Osteoblast (primary cell): ENCODE measurements at regions not wholly inside any gene's neighbourhood (a gene's known extent, or its start where the extent isn't known, plus 50 kb on each side); places are given as distances from the start of the nearest gene placed in this dataset.

ENCODE experiments used
- DNase-seq: peaks from one replicate; pipeline ENCODE4 v3.0.0; 2011; ENCODE audit warnings: low spot score, mixed read lengths; ENCODE audit not compliant: insufficient read length; ENCODE audit errors: missing footprints
- H2AFZ ChIP-seq: 2 replicates; pipeline ENCODE4 v1.6.0; 2011; ENCODE audit warnings: mild to moderate bottlenecking, low read length
- H3K27ac ChIP-seq: 2 replicates; pipeline ENCODE4 v1.5.1; 2011; ENCODE audit warnings: mild to moderate bottlenecking, low read depth, low read length, moderate library complexity
- H3K27me3 ChIP-seq: 2 replicates; pipeline ENCODE4 v1.6.0; 2012; ENCODE audit warnings: mild to moderate bottlenecking, control low read depth, inconsistent platforms, low read length, moderate library complexity; ENCODE audit not compliant: insufficient read depth
- H3K36me3 ChIP-seq: 2 replicates; pipeline ENCODE4 v1.5.1; 2011; ENCODE audit warnings: mild to moderate bottlenecking, low read length, control low read depth, moderate library complexity; ENCODE audit not compliant: insufficient read depth
- H3K4me1 ChIP-seq: 2 replicates; pipeline ENCODE4 v1.5.1; 2011; ENCODE audit warnings: mild to moderate bottlenecking, low read length, control low read depth, moderate library complexity; ENCODE audit not compliant: insufficient read depth
- H3K4me2 ChIP-seq: 2 replicates; pipeline ENCODE4 v1.6.0; 2011; ENCODE audit warnings: mild to moderate bottlenecking, low read length; ENCODE audit not compliant: insufficient read depth
- H3K4me3 ChIP-seq: fragments of 200-600 bp; sonication (generic); 3 replicates; pipeline ENCODE4 v1.5.1; 2012; ENCODE audit warnings: mild to moderate bottlenecking, low read length, inconsistent platforms; ENCODE audit not compliant: insufficient read depth
- H3K79me2 ChIP-seq: 2 replicates; pipeline ENCODE4 v1.6.0; 2012; ENCODE audit warnings: mild to moderate bottlenecking, low read length, control low read depth, inconsistent platforms; ENCODE audit not compliant: insufficient read depth
- H3K9me3 ChIP-seq: 2 replicates; pipeline ENCODE4 v1.5.1; 2011; ENCODE audit warnings: low read depth, low read length, control low read depth
- H4K20me1 ChIP-seq: 2 replicates; pipeline ENCODE4 v1.6.0; 2012; ENCODE audit warnings: mild to moderate bottlenecking, low read length, control low read depth; ENCODE audit not compliant: insufficient read depth
- TF ChIP-seq, protein P1 (sequence below): IDR thresholded peaks from 2 replicates; pipeline ENCODE4 v1.5.1; 2011; ENCODE audit warnings: mild to moderate bottlenecking, low read depth, low read length, moderate library complexity; ENCODE audit errors: extremely low read depth

DNA sequence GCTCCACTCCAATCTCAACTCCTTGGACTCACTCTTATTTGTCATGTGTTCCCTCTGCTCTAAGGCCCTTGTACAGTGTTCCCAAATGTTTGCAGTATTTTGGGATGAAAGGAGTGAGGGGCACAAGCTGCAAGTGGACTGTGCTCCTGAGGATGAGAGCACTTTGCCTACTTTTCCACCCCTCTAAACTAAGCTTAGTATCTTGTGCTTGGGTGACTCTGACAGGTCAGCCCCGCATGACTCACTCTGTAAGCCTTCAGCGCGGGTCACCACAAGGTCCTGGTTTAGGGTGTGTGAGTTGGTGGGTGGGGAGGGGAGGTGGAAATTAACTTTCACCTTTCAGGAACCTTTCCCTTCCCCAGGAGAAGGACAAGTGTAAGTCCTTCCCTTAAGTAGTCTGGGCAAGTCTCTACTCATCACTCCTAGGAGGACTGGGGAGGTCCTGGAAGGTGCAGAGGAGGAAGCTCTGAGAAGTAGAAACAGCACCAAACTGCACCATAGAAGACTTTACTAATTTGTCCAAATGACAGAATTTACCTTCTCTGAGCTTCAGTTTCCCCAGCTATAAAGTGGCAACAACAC lies 68.8 kb upstream of the EPB41L1 start:
- peaks cover 3% of the 10 kb centered on the region for H3K27me3 ChIP-seq
- no peaks in the 10 kb centered on the region for H3K79me2 ChIP-seq
- H4K20me1 ChIP-seq, result no peaks in the 10 kb centered on the region
- peak overlapping the region; percentile 49 for H3K4me2 ChIP-seq
- H3K36me3 ChIP-seq, result no peaks in the 10 kb centered on the region
- peak; percentile 89 for DNase-seq
- peak overlapping the region; percentile 8 for H3K4me3 ChIP-seq
- H3K27ac ChIP-seq, result peak overlapping the region; percentile 45
- no peak overlapping the region for H2AFZ ChIP-seq
- H3K4me1 ChIP-seq, result peaks cover 13% of the 10 kb centered on the region
- H3K9me3 ChIP-seq, result no peaks in the 10 kb centered on the region
- TF ChIP-seq, protein P1, sequence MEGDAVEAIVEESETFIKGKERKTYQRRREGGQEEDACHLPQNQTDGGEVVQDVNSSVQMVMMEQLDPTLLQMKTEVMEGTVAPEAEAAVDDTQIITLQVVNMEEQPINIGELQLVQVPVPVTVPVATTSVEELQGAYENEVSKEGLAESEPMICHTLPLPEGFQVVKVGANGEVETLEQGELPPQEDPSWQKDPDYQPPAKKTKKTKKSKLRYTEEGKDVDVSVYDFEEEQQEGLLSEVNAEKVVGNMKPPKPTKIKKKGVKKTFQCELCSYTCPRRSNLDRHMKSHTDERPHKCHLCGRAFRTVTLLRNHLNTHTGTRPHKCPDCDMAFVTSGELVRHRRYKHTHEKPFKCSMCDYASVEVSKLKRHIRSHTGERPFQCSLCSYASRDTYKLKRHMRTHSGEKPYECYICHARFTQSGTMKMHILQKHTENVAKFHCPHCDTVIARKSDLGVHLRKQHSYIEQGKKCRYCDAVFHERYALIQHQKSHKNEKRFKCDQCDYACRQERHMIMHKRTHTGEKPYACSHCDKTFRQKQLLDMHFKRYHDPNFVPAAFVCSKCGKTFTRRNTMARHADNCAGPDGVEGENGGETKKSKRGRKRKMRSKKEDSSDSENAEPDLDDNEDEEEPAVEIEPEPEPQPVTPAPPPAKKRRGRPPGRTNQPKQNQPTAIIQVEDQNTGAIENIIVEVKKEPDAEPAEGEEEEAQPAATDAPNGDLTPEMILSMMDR, result no peak

DNA sequence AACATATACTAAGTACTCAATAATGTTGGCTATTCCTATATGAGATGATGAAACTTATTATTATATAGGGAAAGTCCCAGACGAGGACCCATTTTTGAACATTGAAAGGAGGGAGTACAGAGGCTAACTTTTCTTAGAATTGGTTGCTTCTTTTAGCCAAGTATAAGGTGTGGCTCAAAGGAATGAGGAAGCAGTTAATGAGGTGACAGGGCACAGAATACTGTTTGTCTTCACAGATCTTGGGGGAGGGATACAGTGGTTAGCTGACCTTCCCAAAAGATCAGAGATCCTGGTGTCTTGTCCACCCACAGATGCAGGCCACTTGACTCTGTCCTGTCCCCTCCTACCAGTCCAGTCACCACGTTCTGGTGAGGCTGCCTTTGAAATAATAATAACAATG lies 67.8 kb upstream of the EPB41L1 start:
- no peaks in the 10 kb centered on the region for H4K20me1 ChIP-seq
- H3K27me3 ChIP-seq, result peaks cover 10% of the 10 kb centered on the region
- H3K4me2 ChIP-seq, result no peak overlapping the region
- no peak overlapping the region for H3K4me3 ChIP-seq
- TF ChIP-seq, protein P1, result no peak
- no peaks in the 10 kb centered on the region for H3K36me3 ChIP-seq
- no peaks in the 10 kb centered on the region for H3K9me3 ChIP-seq
- H3K4me1 ChIP-seq, result peaks cover 13% of the 10 kb centered on the region
- DNase-seq, result no peak
- H2AFZ ChIP-seq, result no peak overlapping the region
- no peak overlapping the region for H3K27ac ChIP-seq
- no peaks in the 10 kb centered on the region for H3K79me2 ChIP-seq

DNA sequence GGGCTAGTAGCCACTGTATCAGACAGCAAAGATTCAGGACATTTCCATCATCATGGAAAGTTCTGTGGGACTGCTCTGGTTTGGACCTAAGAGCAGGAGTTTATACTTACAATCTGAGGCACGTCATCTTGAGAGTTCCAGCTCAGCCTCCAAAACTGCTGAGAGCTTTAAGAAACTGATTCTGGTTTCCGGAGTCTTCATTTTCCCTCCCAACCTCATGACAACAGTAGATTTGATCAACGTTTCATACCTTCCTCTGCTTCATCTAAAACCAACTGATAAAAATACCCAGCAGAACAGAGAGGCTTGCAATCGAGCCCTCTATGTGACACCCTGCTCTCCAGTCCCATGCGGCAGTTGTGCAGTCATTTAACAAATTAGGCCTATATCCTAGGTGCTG lies 64.3 kb upstream of the EPB41L1 start:
- Histone ChIP-seq H4K20me1 (no peaks in the 10 kb centered on the region), H3K79me2 (peaks cover 2% of the 10 kb centered on the region), H3K4me2 (no peak overlapping the region), H3K4me3 (no peak overlapping the region), H3K27me3 (peaks cover 14% of the 10 kb centered on the region), H3K27ac (no peak overlapping the region), H3K36me3 (no peaks in the 10 kb centered on the region), H2AFZ (no peak overlapping the region), H3K9me3 (no peaks in the 10 kb centered on the region), H3K4me1 (peaks cover 18% of the 10 kb centered on the region)
- DNase-seq, result no peak
- TF ChIP-seq, protein P1, result no peak

DNA sequence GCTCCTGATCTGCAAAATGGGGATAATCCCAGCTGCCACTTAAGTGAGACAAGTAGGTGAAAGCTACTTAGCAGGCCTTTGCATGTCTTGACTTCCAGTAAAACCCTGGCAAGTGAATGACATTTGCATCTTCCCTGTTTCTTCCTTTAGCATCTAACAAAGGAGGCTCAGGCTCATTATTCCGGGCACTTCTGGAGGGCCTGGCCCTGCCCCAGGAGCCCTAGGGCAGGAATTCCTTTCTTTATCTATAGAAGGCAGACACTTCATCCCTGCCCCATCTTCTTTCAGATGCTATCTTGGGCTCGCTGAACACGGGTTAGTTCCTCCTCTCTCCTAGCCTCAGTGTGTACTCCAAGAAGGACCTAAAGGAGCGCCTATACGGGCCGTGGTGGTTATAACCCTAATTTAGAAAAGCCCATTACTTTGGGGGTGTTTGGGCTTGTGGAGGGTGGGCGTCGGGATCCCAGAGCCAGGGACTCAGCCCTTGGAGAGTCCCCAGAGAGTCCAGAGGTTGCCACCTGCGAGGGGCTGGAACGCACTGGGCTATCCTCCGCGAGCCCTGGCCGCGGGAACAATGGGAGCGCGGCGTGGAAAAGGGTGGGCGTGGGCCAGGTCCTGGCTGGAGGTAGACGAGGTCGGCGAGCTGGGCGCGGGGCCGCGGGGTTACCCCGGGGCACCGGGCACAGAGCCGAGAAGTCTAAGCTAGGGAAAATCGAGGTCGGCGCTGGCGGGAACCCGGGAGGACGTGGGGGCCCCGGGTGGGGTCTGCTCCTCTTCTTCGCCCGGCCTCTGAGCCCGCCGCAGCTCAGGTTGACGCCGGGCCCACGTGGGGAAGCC lies 62.8 kb upstream of the EPB41L1 start:
- peak overlapping the region; percentile 61 for H3K4me2 ChIP-seq
- H3K36me3 ChIP-seq, result no peaks in the 10 kb centered on the region
- peaks cover 2% of the 10 kb centered on the region for H3K79me2 ChIP-seq
- no peak overlapping the region for H3K27ac ChIP-seq
- H2AFZ ChIP-seq, result no peak overlapping the region
- TF ChIP-seq, protein P1, result no peak
- H3K9me3 ChIP-seq, result no peaks in the 10 kb centered on the region
- H3K27me3 ChIP-seq, result peaks cover 14% of the 10 kb centered on the region
- no peaks in the 10 kb centered on the region for H4K20me1 ChIP-seq
- H3K4me1 ChIP-seq, result peaks cover 9% of the 10 kb centered on the region
- DNase-seq, result no peak
- peak overlapping the region; percentile 82 for H3K4me3 ChIP-seq
